HL-60 (cell line): ENCODE measurements at regions not wholly inside any gene's neighbourhood (a gene's known extent, or its start where the extent isn't known, plus 50 kb on each side); places are given as distances from the start of the nearest gene placed in this dataset.

Experiments
- POLR2AphosphoS5 ChIP-seq: IDR thresholded peaks from 2 replicates; pipeline ENCODE4 v1.6.1; 2012; ENCODE audit warnings: low read depth
- TF ChIP-seq, protein P1 (sequence below): IDR thresholded peaks from one replicate; pipeline ENCODE4 v1.5.1; 2011; ENCODE audit warnings: low read length, control low read depth, inconsistent platforms; ENCODE audit not compliant: insufficient read depth

GRCh38 chr11:115950660-115951059 is 446.4 kb upstream of the CADM1 start:
- TF ChIP-seq, protein P1, sequence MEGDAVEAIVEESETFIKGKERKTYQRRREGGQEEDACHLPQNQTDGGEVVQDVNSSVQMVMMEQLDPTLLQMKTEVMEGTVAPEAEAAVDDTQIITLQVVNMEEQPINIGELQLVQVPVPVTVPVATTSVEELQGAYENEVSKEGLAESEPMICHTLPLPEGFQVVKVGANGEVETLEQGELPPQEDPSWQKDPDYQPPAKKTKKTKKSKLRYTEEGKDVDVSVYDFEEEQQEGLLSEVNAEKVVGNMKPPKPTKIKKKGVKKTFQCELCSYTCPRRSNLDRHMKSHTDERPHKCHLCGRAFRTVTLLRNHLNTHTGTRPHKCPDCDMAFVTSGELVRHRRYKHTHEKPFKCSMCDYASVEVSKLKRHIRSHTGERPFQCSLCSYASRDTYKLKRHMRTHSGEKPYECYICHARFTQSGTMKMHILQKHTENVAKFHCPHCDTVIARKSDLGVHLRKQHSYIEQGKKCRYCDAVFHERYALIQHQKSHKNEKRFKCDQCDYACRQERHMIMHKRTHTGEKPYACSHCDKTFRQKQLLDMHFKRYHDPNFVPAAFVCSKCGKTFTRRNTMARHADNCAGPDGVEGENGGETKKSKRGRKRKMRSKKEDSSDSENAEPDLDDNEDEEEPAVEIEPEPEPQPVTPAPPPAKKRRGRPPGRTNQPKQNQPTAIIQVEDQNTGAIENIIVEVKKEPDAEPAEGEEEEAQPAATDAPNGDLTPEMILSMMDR = no peak
- no peak for TF ChIP-seq POLR2AphosphoS5
